ENCODE measurements at regions not wholly inside any gene's neighbourhood (a gene's known extent, or its start where the extent isn't known, plus 50 kb on each side); places are given as distances from the start of the nearest gene placed in this dataset.

GRCh38 chr17:72359811-72360210 lies 239.0 kb downstream of the SOX9 start:
- TF ChIP-seq CTCF (IDR thresholded peaks at IDR 0.05; ENCODE audit: insufficient read depth, low read length, poor library complexity, severe bottlenecking): no peak
- DNase-seq (ENCODE audit: extremely low read depth, insufficient read length): no peak
- H3K4me3 ChIP-seq (replicated peaks; ENCODE audit: low read depth, low read length): no peak overlapping the region
- H3K36me3 ChIP-seq (ENCODE audit: control insufficient read depth, insufficient read depth, low read length): no peaks in the 10 kb centered on the region
- H3K27me3 ChIP-seq (replicated peaks; ENCODE audit: control insufficient read depth, insufficient read depth, low read length): no peaks in the 10 kb centered on the region

GRCh38 chr17:72360386-72360940 lies 239.6 kb downstream of the SOX9 start:
- no peak for TF ChIP-seq CTCF (IDR thresholded peaks at IDR 0.05; ENCODE audit: insufficient read depth, low read length, poor library complexity, severe bottlenecking)
- Histone ChIP-seq H3K36me3 (ENCODE audit: control insufficient read depth, insufficient read depth, low read length) (no peaks in the 10 kb centered on the region), H3K27me3 (replicated peaks; ENCODE audit: control insufficient read depth, insufficient read depth, low read length) (no peaks in the 10 kb centered on the region), H3K4me3 (replicated peaks; ENCODE audit: low read depth, low read length) (no peak overlapping the region)
- DNase-seq (ENCODE audit: extremely low read depth, insufficient read length): no peak

GRCh38 chr17:72361892-72362291 lies 241.1 kb downstream of the SOX9 start:
- Histone ChIP-seq H3K27me3 (replicated peaks; ENCODE audit: control insufficient read depth, insufficient read depth, low read length) (no peaks in the 10 kb centered on the region), H3K36me3 (ENCODE audit: control insufficient read depth, insufficient read depth, low read length) (no peaks in the 10 kb centered on the region), H3K4me3 (replicated peaks; ENCODE audit: low read depth, low read length) (no peak overlapping the region)
- TF ChIP-seq CTCF (IDR thresholded peaks at IDR 0.05; ENCODE audit: insufficient read depth, low read length, poor library complexity, severe bottlenecking): no peak
- no peak for DNase-seq (ENCODE audit: extremely low read depth, insufficient read length)

GRCh38 chr17:72362376-72363088 lies 241.7 kb downstream of the SOX9 start:
- TF ChIP-seq CTCF (IDR thresholded peaks at IDR 0.05; ENCODE audit: insufficient read depth, low read length, poor library complexity, severe bottlenecking): no peak
- no peak for DNase-seq (ENCODE audit: extremely low read depth, insufficient read length)
- Histone ChIP-seq H3K36me3 (ENCODE audit: control insufficient read depth, insufficient read depth, low read length) (no peaks in the 10 kb centered on the region), H3K4me3 (replicated peaks; ENCODE audit: low read depth, low read length) (no peak overlapping the region), H3K27me3 (replicated peaks; ENCODE audit: control insufficient read depth, insufficient read depth, low read length) (no peaks in the 10 kb centered on the region)

GRCh38 chr17:72363089-72363610 lies 242.3 kb downstream of the SOX9 start:
- no peak for TF ChIP-seq CTCF (IDR thresholded peaks at IDR 0.05; ENCODE audit: insufficient read depth, low read length, poor library complexity, severe bottlenecking)

More at GRCh38 chr17:72363089-72363610, 242.3 kb downstream of the SOX9 start:
- Histone ChIP-seq H3K27me3 (replicated peaks; ENCODE audit: control insufficient read depth, insufficient read depth, low read length) (no peaks in the 10 kb centered on the region), H3K4me3 (replicated peaks; ENCODE audit: low read depth, low read length) (no peak overlapping the region), H3K36me3 (ENCODE audit: control insufficient read depth, insufficient read depth, low read length) (no peaks in the 10 kb centered on the region)
- no peak for DNase-seq (ENCODE audit: extremely low read depth, insufficient read length)

All from GM06990 (cell line).